T-helper 22 cell (primary cell): ENCODE measurements at regions not wholly inside any gene's neighbourhood (a gene's known extent, or its start where the extent isn't known, plus 50 kb on each side); places are given as distances from the start of the nearest gene placed in this dataset.
"Not testable (repeated sequence)": the region's sequence is repeated elsewhere in the genome, so short reads cannot be mapped to it uniquely, and the experiment has no call there.

Experiments used
- DNase-seq: peaks from one replicate; pipeline ENCODE4 v3.0.0-alpha.2; 2020; ENCODE audit warnings: low read depth

- no peak for DNase-seq
Observed at GRCh38 chr14:56049536-56049935, 68.7 kb upstream of the PELI2 start.

DNA sequence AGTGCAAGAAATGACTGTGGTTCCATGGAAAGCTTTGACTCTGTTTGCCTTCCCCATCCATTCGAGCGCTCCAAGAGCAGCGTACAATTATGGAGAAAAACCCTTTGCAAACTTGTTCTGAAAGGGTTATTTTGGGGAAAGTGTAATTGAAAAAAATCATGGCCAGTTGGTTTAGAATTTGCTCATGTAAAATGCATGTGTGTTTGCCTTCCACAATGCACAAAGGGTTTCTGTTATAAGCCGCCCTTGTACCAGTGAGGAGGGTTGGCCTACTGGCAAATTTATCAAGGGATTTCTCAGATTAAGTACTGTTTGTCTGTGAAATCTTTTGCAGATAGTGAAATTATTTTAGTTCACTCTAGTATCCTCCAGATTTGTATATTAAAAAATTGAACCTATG is 62.7 kb upstream of the PELI2 start:
- no peak for DNase-seq

DNA sequence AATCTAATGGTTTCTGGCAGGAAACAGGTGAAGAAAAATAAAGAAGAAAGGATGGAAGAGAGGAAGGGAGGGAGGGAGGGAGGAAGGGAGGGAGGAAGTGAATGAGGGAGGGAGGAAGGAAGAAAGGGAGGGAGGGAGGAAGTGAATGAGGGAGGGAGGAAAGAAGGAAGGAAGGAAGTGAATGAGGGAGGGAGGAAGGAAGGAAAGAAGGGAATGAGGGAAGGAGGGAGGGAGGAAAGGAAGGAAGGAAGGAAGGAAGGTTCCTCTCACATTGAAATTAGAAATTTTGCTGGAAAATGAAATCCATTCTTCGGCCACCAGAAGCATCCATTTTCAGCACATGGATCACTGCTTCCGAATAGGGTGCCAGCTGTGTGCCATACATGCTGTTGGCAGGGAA is 62.2 kb upstream of the PELI2 start:
- DNase-seq, result no peak

DNA sequence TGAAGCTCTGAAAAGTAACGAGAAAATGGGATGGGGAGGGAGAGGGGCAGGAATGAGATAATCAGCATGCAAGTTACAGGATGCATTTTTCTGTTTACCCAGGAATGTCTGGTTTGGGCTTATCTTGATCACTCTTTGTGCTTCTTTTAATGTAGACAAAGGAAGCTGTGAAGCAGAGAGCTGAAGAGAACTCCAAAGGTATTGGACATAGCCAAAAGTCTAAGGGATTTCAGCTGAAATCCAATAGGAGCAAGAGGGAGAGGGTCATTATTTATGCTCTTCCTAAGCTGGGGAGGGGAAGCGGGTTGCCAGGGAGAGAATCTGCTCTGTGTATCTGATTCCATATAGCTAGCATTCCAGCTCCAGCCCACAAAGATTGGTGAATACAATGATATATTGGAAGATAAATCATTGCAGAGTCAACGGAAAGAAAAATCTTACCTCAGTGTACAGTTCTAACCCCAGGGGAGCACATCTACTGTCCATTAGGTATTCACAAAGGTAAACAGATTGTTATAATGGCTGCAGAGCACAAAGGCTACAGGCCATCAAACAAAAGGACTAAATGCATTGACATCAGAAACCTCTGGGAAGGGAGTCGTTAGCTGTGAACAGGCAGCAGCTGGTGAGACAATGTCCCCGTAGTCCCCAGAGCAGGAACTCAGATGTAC is 61.0 kb upstream of the PELI2 start:
- no peak for DNase-seq

- no peak for DNase-seq
Observed at GRCh38 chr14:56057767-56058166, 60.4 kb upstream of the PELI2 start.

GRCh38 chr14:56059054-56059453 is 59.2 kb upstream of the PELI2 start:
- DNase-seq, result no peak

- DNase-seq, result no peak
Observed at GRCh38 chr14:56061051-56061450, 57.2 kb upstream of the PELI2 start.

DNA sequence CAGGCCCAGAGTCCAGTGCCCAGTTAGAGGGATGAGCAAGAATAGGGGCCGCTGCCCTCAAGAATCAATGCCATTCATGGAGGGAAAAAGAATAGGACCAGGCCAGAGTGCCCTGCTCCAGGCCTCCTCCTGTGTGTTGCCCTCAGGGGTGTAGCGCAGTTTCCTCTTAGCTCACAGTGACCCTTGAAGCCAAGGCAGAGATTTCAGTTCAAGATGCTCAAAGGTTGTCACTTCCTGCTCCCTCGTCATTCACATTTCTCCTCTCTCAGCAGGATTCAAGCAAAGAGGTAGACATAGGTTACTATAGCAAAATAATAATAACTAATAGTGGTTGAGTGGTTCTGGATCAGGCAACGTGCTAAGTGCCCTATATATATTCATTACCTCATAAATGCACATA is 55.1 kb upstream of the PELI2 start:
- no peak for DNase-seq

DNA sequence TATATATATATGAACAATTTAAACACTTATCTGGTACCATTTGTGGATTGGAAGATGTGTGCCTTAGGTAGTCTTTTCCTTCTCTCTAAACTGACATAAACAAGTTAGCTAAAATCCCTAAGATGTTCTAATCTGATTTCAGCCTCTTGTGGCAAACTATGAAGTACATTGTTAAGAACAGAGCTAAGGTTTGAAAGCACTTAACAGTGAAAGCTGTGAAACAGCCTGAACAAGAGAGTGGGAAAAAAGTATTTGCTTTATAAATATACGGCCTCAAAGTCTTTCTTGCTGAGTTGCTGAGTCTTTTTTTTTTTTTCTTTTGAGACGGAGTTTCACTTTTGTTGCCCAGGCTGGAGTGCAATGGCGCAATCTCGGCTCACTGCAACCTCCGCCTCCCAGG is 53.7 kb upstream of the PELI2 start:
- DNase-seq, result no peak

GRCh38 chr14:56065199-56065598 is 53.0 kb upstream of the PELI2 start:
- DNase-seq, result not testable (repeated sequence)

GRCh38 chr14:56065621-56066290 is 52.5 kb upstream of the PELI2 start:
- no peak for DNase-seq
